Neutrophil (primary cell): ENCODE measurements at regions not wholly inside any gene's neighbourhood (a gene's known extent, or its start where the extent isn't known, plus 50 kb on each side); places are given as distances from the start of the nearest gene placed in this dataset.

Experiments used
- H3K27ac ChIP-seq: fragments of 200-600 bp; sonication (generic); 2 replicates; pipeline ENCODE4 v1.5.1; 2016; ENCODE audit warnings: mild to moderate bottlenecking, moderate library complexity
- H3K27me3 ChIP-seq: fragments of 200-600 bp; sonication (generic); 2 replicates; pipeline ENCODE4 v1.6.0; 2016; ENCODE audit warnings: mild to moderate bottlenecking
- H3K36me3 ChIP-seq: fragments of 200-600 bp; sonication (generic); 2 replicates; pipeline ENCODE4 v1.5.1; 2017
- H3K4me1 ChIP-seq, 2 experiments: fragments of 200-600 bp in 1 of 2; sonication (generic) in 1 of 2; 1 replicate in 1 of 2; 2 replicates in 1 of 2; pipeline versions ENCODE4 v1.5.1 to v1.6.1; 2013 to 2016; ENCODE audit warnings: low read depth in 1 of 2, low read length in 1 of 2, mild to moderate bottlenecking in 1 of 2, moderate library complexity in 1 of 2; ENCODE audit not compliant: control insufficient read depth in 1 of 2, insufficient read depth in 1 of 2
- H3K4me3 ChIP-seq, 2 experiments: fragments of 200-600 bp in 1 of 2; sonication (generic) in 1 of 2; 1 replicate in 1 of 2; 2 replicates in 1 of 2; pipeline ENCODE4 v1.5.1; 2013 to 2016; ENCODE audit warnings: low read depth in 1 of 2, low read length in 1 of 2, mild to moderate bottlenecking in 1 of 2, moderate library complexity in 1 of 2
- H3K9me3 ChIP-seq: fragments of 200-600 bp; sonication (generic); 2 replicates; pipeline ENCODE4 v1.5.1; 2016
- TF ChIP-seq, protein P1 (sequence below): fragments of 200-600 bp; sonication (generic); IDR thresholded peaks from 2 replicates; pipeline ENCODE4 v1.5.1; 2016; ENCODE audit warnings: antibody characterized with exemption

DNA sequence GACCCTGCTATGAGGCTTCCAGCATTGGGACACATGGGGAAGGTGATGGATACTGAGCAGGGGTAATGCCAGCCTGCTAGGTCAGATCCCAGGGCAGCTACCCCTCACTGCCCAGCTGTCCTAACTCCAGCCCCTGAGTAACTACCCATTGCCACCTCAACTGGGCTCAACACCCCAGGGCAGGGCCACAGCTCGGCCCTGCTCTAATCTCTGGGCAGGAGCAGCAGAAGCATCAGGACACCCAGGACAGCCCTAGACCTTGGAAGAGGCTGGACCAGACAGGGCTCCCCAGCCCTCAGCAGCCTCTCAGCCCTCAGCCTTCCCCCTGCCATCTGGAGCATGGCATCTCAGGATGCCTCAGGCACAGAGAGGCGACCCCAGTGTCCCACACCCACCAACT is 67.4 kb upstream of the TOP1 start:
- Histone ChIP-seq H3K4me3 (no peak overlapping the region), H3K9me3 (no peaks in the 10 kb centered on the region), H3K36me3 (no peaks in the 10 kb centered on the region), H3K4me1 (peaks cover 26 to 41% of the 10 kb centered on the region in 2 experiments), H3K27me3 (peaks cover 22% of the 10 kb centered on the region), H3K27ac (peak overlapping the region; percentile 71)
- TF ChIP-seq, protein P1, sequence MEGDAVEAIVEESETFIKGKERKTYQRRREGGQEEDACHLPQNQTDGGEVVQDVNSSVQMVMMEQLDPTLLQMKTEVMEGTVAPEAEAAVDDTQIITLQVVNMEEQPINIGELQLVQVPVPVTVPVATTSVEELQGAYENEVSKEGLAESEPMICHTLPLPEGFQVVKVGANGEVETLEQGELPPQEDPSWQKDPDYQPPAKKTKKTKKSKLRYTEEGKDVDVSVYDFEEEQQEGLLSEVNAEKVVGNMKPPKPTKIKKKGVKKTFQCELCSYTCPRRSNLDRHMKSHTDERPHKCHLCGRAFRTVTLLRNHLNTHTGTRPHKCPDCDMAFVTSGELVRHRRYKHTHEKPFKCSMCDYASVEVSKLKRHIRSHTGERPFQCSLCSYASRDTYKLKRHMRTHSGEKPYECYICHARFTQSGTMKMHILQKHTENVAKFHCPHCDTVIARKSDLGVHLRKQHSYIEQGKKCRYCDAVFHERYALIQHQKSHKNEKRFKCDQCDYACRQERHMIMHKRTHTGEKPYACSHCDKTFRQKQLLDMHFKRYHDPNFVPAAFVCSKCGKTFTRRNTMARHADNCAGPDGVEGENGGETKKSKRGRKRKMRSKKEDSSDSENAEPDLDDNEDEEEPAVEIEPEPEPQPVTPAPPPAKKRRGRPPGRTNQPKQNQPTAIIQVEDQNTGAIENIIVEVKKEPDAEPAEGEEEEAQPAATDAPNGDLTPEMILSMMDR, result no peak

DNA sequence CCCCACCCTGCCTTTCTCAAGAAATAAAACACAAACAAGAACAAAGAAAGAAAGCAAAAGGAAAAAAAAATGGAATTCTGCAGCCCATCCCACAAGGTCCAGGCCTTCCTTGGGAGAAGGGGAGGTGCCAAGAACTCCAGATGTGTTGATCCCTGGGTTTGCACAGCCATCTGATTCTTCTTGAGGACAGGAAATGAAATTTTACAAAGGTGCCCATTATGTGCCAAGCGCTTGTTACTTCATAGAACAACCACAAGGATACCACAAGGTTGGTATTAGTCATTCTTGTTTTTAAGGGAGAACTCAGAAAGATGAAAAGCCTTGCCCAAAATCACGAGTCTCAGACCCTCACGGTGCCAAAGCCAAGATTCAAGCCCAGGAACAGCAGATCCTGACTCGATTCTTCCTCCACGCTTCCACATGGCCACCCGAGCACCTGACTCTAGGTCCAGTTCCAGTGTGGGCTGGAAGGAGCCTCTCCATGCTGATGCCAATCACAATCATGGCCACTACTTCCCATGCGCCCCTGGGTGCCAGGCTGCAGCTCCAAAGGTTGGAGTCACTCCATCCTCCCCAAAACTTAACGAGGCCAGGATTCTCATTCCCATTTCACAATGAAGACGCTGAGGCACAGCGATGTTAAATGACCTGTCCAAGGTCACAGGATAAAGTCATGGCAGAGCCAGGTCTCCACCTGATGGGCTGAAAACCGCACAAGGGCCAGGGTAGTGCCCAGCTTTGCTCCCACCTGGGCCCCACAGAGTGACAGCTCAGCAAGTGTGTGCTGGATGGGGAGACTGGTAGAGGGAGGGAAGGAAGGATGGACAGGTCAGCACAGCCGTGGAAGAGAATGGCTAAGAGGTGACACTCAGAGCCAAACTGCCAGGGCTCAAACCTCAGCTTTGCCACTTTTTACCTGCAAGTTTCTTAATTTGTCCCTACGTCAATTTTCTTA is 66.7 kb upstream of the TOP1 start:
- H3K9me3 ChIP-seq, result no peaks in the 10 kb centered on the region
- no peaks in the 10 kb centered on the region for H3K36me3 ChIP-seq
- TF ChIP-seq, protein P1, result no peak
- H3K27ac ChIP-seq, result peak overlapping the region; percentile 71
- peak overlapping the region in 1 of 2 experiments; percentile 25 for H3K4me3 ChIP-seq
- H3K27me3 ChIP-seq, result peaks cover 19% of the 10 kb centered on the region
- H3K4me1 ChIP-seq, result peaks cover 21 to 34% of the 10 kb centered on the region in 2 experiments

DNA sequence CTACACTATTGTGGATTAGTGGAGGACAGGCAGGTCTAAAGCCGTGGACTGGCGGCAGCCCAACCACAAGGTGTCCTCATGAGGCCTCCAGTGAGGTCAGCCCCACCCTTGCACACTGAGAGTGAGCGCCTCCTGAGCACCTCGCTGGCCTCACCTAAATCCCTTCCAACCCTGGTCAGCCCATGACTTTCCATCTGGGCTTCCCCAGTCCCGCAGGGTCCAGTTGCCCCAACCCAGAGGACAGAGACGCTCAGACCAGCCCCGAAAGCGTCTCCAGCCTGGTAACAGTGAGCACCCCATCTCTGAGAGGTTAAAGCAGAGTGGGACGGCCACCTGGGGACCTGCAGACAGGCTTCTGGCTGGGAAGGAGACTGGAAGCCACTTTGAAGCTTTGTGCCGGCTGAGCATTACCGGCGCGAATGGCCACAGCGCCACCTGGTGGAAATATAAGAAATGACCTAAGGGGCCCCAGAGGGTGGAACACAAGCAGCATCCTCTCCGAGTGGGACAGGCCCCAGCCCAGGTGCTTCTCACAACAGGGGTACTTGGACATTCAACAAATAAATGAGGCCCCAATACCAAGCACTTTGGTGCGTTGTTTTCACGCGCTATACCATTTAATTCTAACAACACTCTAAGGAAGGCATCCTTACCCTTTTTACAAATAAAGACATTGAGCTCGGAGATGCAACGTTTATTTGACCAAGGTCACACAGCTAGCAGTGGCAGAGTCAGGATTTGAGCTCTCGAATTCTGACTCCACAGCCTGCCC is 65.7 kb upstream of the TOP1 start:
- H3K4me1 ChIP-seq, result peaks cover 21 to 34% of the 10 kb centered on the region in 2 experiments
- TF ChIP-seq, protein P1, result peak; percentile 84
- no peaks in the 10 kb centered on the region for H3K36me3 ChIP-seq
- H3K4me3 ChIP-seq, result peak overlapping the region in 1 of 2 experiments; percentile 25
- peak overlapping the region; percentile 71 for H3K27ac ChIP-seq
- H3K9me3 ChIP-seq, result no peaks in the 10 kb centered on the region
- H3K27me3 ChIP-seq, result peaks cover 10% of the 10 kb centered on the region

DNA sequence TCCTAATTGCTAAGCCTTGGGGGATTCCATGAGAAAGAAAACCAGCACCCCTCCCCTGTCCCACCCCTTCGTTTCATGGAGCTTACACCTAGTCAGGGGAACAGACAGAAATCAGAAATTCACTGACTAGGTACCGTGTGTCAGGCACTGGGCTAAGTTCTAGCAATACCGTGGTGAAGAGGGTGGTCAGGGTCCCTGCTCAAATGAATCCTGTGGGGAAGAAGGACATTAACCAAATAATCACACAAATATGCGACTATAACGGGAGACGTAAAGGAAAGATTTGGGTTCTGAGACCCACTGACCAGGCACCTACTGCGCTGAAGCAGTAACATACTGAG is 65.1 kb upstream of the TOP1 start:
- H3K36me3 ChIP-seq, result no peaks in the 10 kb centered on the region
- peaks cover 4% of the 10 kb centered on the region for H3K27me3 ChIP-seq
- H3K4me3 ChIP-seq, result no peak overlapping the region
- peaks cover 21 to 34% of the 10 kb centered on the region in 2 experiments for H3K4me1 ChIP-seq
- TF ChIP-seq, protein P1, result no peak
- no peak overlapping the region for H3K27ac ChIP-seq
- no peaks in the 10 kb centered on the region for H3K9me3 ChIP-seq

DNA sequence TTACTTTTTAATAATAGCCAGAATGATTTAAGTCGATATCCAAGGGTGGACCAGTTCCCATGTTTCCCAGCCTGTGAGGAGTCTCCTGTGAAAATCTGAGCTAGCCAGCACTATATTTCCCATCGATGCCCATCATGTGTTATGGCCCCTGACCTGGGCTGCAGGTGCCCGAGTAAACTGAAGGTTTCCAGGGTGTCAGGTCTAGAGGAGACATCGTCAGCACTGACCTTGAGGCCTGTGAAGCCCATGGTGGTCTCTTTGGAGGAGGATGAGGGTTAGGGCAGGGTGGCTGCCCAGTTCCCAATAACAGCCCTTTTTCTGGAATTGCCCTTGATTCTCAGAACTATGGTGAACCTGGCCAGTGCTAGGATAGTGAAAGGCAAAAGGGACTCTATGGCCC is 63.0 kb upstream of the TOP1 start:
- TF ChIP-seq, protein P1, result no peak

More for the DNA sequence above, 63.0 kb upstream of the TOP1 start:
- Histone ChIP-seq H3K9me3 (no peaks in the 10 kb centered on the region), H3K36me3 (no peaks in the 10 kb centered on the region), H3K4me3 (no peak overlapping the region), H3K4me1 (peaks cover 25 to 29% of the 10 kb centered on the region in 2 experiments), H3K27me3 (peaks cover 20% of the 10 kb centered on the region), H3K27ac (no peak overlapping the region)
